Chondrocyte (in vitro differentiated cells): ENCODE measurements at regions not wholly inside any gene's neighbourhood (a gene's known extent, or its start where the extent isn't known, plus 50 kb on each side); places are given as distances from the start of the nearest gene placed in this dataset.

ENCODE experiments used
- DNase-seq: peaks from one replicate; pipeline ENCODE4 v3.0.0; 2021; ENCODE audit warnings: mixed read lengths, low spot score
- H3K27ac Mint-ChIP-seq: one replicate; pipeline ENCODE4 v1.8.0; 2021; ENCODE audit warnings: mild to moderate bottlenecking, moderate library complexity, mixed read lengths; ENCODE audit not compliant: unreplicated experiment
- H3K27me3 Mint-ChIP-seq: 2 replicates; pipeline ENCODE4 v1.8.0; 2021; ENCODE audit warnings: low read depth, mixed read lengths
- H3K36me3 Mint-ChIP-seq: 2 replicates; pipeline ENCODE4 v1.8.0; 2021; ENCODE audit warnings: low read depth, mixed read lengths
- H3K4me1 Mint-ChIP-seq: 2 replicates; pipeline ENCODE4 v1.8.0; 2021; ENCODE audit warnings: low read depth, mild to moderate bottlenecking, mixed read lengths
- H3K4me3 Mint-ChIP-seq: one replicate; pipeline ENCODE4 v1.8.0; 2021; ENCODE audit warnings: mild to moderate bottlenecking, moderate library complexity, mixed read lengths; ENCODE audit not compliant: unreplicated experiment
- H3K9me3 Mint-ChIP-seq: 2 replicates; pipeline ENCODE4 v1.8.0; 2021; ENCODE audit warnings: low read depth, mixed read lengths
- TF ChIP-seq, protein P1 (sequence below): fragments of 200-600 bp; sonication (generic); IDR thresholded peaks from 2 replicates; pipeline ENCODE4 v1.5.0; 2021; ENCODE audit warnings: antibody characterized with exemption, mild to moderate bottlenecking, moderate library complexity

DNA sequence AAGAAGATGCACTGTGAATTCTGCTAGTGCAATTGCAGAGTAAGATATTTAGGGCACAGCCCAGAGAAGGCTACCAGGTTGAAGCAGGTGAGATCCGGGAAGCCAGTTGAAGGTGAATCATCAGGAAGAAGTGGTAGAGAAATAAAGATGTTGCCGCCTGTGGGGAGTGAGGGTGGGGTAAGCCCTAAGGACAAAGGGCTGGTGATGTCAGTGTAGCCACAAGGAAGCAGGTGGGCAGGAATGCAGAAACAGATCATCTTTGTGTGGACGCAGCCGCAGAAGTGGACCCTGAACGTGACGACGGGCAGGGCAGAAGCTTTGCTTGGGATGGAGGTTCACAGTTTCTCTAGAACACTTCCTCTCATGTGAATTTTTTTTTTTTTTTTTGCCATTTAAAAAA, 164.2 kb downstream of the ACTL7B start:
- peaks cover 7% of the 10 kb centered on the region for H3K36me3 Mint-ChIP-seq
- no peak overlapping the region for H3K4me3 Mint-ChIP-seq
- no peak overlapping the region for H3K27ac Mint-ChIP-seq
- H3K9me3 Mint-ChIP-seq, result peaks cover 15% of the 10 kb centered on the region
- peaks cover 3% of the 10 kb centered on the region for H3K4me1 Mint-ChIP-seq
- DNase-seq, result no peak
- TF ChIP-seq, protein P1, sequence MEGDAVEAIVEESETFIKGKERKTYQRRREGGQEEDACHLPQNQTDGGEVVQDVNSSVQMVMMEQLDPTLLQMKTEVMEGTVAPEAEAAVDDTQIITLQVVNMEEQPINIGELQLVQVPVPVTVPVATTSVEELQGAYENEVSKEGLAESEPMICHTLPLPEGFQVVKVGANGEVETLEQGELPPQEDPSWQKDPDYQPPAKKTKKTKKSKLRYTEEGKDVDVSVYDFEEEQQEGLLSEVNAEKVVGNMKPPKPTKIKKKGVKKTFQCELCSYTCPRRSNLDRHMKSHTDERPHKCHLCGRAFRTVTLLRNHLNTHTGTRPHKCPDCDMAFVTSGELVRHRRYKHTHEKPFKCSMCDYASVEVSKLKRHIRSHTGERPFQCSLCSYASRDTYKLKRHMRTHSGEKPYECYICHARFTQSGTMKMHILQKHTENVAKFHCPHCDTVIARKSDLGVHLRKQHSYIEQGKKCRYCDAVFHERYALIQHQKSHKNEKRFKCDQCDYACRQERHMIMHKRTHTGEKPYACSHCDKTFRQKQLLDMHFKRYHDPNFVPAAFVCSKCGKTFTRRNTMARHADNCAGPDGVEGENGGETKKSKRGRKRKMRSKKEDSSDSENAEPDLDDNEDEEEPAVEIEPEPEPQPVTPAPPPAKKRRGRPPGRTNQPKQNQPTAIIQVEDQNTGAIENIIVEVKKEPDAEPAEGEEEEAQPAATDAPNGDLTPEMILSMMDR, result no peak
- peaks cover 21% of the 10 kb centered on the region for H3K27me3 Mint-ChIP-seq

DNA sequence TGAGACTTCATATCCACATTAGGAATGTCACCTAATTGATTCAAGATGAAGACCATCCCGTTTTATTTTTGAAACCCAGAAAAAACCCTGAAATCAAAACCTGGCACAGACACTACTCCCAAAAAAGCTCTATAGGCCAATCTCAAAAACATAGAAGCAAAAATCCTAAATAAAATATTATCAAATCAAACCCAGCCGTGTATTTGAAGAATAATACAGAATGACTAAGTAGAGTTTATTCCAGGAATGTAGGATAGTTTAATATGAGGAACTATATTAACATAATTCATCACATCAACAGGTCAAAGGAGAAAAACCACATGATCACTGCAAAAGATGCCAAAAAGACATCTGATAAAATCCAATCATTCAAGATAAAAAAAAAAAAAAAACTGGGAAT, 167.1 kb downstream of the ACTL7B start:
- Mint-ChIP-seq H3K36me3 (no peaks in the 10 kb centered on the region), H3K4me1 (peaks cover 3% of the 10 kb centered on the region), H3K4me3 (no peak overlapping the region), H3K27ac (no peak overlapping the region), H3K9me3 (peaks cover 3% of the 10 kb centered on the region), H3K27me3 (peaks cover 15% of the 10 kb centered on the region)
- DNase-seq, result no peak
- TF ChIP-seq, protein P1, result no peak

DNA sequence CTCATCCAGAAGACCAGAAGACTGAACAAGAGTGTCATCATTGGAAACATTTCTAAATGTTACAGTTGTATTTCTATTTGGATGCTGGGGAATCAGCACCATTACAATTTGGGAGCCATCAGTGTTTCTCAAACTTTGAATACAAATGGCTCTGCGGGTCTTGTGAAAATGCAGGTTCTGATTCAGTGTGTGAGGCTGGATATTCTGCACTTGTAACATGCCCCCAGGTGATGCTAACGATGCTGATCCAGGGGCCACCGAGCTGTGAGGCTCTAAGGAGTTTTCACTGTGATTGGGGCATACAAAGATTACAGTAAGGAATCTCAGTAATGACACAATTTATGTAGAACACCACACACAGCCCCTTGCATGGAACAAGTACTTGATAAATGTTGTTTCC, 167.7 kb downstream of the ACTL7B start:
- no peak overlapping the region for H3K27ac Mint-ChIP-seq
- peaks cover 9% of the 10 kb centered on the region for H3K27me3 Mint-ChIP-seq
- peaks cover 3% of the 10 kb centered on the region for H3K9me3 Mint-ChIP-seq
- TF ChIP-seq, protein P1, result no peak
- no peaks in the 10 kb centered on the region for H3K36me3 Mint-ChIP-seq
- DNase-seq, result no peak
- H3K4me1 Mint-ChIP-seq, result peaks cover 3% of the 10 kb centered on the region
- no peak overlapping the region for H3K4me3 Mint-ChIP-seq

DNA sequence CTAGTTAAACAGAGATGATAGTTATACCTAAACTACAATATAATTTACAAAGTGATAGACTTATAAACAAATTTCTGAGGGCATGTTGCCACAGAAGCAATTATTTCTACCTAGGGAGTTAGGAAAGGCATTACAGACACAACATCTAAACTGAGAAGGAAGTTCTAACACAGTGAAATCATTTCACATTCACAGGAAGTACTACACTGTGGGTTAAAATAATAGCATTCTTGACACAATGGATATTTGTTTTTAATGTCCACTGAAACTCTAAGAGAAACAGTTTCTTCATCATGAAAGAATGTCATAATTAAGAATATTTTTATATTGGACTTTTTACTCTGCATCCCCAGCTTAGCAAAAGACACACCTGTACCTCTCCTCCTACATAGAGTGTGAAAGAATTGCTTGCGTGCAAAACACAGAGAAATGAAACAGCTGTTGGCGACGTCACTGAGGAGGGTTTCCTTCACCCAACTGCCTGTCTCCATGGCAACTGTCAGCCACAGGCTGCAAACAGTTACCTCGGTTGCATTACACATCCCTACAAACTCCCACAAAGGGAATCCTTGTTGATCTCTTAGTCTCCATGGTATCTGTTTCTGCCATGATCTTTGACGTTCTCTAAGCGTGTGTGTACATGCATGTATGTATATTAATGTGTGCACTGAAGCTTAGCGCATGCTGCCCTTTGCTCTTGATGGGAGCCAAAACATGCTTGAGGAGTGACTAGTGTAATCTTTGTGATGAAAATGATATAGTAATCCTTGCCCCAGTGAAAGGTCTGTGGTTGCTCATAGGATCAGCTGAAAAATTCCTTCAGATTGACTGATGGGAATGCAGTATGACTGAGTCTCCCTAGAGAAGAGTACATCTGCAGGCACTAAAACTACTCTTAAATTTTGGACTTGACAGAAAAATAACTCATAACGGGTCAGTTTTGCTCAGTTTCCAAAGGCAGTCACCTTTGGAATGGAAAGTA, 168.5 kb downstream of the ACTL7B start:
- Mint-ChIP-seq H3K36me3 (no peaks in the 10 kb centered on the region), H3K4me3 (no peak overlapping the region), H3K27ac (no peak overlapping the region), H3K9me3 (peaks cover 3% of the 10 kb centered on the region), H3K4me1 (peaks cover 3% of the 10 kb centered on the region), H3K27me3 (peaks cover 9% of the 10 kb centered on the region)
- no peak for DNase-seq
- TF ChIP-seq, protein P1, result no peak

DNA sequence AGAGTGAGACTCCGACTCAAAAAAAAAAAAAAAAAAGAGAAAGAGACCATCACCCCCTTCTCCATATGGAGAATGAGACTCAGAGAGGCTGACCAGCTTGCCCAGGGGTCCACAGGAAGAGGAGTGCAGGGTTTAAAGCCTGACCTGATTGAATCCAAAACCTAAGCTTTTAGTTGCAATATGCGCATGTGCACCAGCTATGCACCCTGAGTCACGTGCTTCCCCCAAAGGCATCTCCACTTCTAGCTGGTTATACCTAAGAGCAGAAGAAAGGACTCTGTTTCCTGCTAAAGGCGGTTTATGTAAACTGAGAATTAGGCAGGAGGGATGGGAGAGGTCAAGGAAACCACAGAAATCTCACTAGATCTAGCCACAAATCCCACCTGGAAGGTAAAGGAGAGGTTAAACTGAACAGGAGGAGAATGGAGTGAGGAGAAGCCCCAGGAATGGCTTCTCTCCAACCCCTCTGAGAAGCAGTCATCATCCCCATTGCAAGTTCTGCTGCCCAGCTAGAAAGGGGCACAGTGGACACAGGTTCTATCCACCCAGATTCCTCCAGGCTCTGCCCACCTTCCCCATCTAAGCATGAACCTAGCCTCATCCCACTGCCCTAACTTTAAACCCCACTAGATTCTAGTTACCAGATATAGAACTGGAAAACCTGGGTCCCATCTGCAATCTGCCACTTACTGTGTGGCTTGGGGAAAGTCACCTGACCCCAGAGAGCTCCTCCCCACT, 171.3 kb downstream of the ACTL7B start:
- no peaks in the 10 kb centered on the region for H3K36me3 Mint-ChIP-seq
- H3K9me3 Mint-ChIP-seq, result peaks cover under 1% of the 10 kb centered on the region
- no peak overlapping the region for H3K4me3 Mint-ChIP-seq
- peaks cover 3% of the 10 kb centered on the region for H3K27me3 Mint-ChIP-seq
- no peak for DNase-seq
- no peak overlapping the region for H3K27ac Mint-ChIP-seq
- H3K4me1 Mint-ChIP-seq, result peaks cover 3% of the 10 kb centered on the region
- TF ChIP-seq, protein P1, result no peak
